COLO829 (cell line): ENCODE measurements at regions not wholly inside any gene's neighbourhood (a gene's known extent, or its start where the extent isn't known, plus 50 kb on each side); places are given as distances from the start of the nearest gene placed in this dataset.

Experiments used
- DNase-seq: peaks from one replicate; pipeline ENCODE4 v3.0.0; 2012; ENCODE audit warnings: low spot score

DNA sequence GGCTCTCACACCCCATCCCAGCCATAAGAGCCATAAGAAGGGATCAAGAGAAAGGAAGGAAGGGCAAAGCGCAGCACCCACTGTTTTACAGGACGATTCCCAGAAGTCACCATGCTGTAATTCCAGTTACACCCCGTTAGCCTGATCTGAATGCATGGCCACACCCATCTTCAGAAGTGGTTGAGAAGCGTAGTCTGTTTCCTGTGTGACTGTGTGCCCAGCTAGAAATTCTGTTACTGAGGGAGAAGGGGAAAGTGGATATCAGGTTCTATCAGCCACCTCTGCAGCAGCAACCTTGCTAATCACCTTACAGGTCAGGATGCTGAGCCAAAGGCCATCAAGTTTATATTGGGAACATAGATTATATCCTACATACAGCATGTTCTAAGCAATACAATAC lies 260.0 kb downstream of the ABHD5 start:
- DNase-seq = no peak

DNA sequence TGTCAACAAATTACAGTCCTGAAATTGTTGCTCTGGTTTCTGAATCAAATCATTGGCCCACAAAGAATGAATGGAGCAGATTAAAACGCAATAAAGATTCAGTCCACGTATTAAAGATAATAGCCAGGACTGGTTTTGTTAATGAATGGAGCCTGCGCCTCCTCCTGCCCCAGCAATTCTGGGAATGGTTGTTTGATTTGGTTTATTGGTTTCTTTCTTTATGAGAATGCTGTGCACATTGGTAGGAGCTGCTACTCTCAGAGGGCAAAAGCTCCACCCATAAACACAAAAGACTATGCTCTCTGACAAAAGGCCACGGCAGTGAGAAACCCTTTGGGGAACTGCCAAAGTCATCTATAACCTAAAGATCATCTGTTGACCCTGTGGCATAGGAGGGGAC lies 261.1 kb downstream of the ABHD5 start:
- DNase-seq = no peak

DNA sequence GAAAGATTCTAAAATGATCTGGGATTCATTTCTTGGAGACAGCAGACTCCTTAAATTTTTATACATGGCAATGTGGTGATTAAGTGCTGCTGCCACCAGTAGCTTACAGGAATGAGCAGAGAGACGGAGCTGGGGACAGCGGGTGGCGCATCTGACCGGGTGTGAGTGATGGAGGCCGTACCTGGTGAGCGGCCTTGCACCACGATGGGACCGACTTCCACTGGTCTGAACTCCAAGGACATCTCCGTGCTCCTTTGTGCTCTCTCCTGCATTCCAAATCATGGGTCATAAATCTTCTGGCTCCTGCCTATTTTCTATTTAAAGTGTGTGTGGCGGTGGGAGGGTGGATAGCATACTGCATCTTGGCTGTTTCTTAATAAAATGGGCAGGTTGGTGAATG lies 262.6 kb downstream of the ABHD5 start:
- DNase-seq = no peak

DNA sequence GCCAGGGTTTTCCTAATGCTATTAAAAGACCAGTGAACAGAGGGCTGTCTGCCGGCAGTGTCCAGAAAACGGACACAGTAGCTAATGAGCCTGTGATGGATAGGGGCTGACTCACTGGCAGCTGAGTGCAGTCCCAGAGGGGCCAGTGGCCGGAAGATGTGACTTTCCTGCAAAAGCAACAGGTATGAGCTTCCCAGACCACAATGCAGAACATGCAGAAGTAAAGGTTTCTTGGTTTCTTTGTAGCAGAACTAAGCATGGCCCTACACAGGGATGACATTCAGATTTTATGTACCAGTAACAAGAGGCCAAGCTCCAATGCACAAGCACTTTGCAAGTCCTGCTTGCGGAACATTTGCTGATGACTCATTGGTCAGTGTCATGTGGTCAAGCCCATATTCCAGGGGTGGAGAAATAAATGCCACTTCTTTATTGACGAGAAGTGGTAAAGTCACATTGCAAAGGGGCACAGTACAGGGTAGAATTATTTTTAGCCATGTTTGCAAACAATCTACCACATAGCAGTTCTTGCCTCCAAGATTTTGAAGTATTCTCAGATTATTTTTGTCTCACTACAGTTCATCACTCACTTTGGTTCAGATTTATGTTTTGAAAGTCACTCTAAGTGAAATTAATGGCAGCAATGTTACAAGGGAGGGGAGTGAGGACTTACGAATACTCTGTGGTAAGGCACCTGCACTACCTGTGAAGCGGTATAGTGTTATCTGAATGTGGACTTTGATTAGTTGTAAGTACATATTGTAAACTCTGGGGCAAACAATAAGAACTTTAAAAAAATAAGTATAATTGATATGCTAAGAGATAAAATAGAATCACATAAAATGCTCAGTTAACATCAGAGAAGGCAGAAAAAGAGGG lies 263.3 kb downstream of the ABHD5 start:
- peak; percentile 83 for DNase-seq

DNA sequence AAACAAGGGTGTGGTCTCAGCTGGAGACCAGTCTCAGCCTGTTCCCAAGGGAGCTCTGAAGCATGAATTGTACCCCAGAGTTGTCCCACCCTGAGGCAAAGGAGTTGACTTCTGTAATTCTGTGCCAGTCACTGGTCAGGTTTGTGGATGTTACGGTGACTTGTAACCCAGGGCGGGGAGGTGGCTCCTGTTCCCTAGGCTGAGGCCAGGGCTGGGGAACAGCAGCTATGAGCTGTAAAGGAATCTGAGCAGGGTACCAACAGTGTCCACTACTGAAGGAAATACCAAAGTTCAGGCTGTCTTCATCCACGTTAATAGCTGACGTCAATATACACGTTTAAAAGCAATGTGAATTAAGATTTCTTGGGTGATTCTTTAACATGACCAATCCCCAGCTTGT lies 266.2 kb downstream of the ABHD5 start:
- DNase-seq = no peak

- DNase-seq = no peak
Measured at GRCh38 chr3:43957553-43957952, 266.8 kb downstream of the ABHD5 start.

GRCh38 chr3:43958005-43958770 lies 267.4 kb downstream of the ABHD5 start:
- DNase-seq = no peak

DNA sequence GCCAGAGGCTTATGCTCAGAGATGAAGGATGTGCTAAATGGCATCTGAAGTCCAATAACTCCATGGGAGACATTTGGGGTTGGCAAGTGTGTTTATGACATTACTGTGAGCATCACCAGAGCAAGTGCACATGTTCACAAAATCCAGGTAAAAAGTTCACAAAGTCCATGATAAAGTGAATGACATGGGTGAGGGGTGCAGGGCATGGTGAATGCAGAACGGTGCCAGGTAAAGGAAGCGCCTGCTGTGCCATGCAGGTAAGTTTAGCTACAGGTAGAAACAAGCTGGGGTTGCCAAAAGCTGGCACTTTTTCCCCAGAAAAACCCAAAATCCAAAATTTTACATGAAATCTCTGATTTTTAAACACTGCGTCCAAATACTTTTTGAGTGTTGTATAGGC lies 268.2 kb downstream of the ABHD5 start:
- no peak for DNase-seq

GRCh38 chr3:43959498-43960447 lies 269.0 kb downstream of the ABHD5 start:
- no peak for DNase-seq

GRCh38 chr3:43960448-43960840 lies 269.7 kb downstream of the ABHD5 start:
- no peak for DNase-seq

- DNase-seq = no peak
Measured at GRCh38 chr3:43962043-43962442, 271.3 kb downstream of the ABHD5 start.

DNA sequence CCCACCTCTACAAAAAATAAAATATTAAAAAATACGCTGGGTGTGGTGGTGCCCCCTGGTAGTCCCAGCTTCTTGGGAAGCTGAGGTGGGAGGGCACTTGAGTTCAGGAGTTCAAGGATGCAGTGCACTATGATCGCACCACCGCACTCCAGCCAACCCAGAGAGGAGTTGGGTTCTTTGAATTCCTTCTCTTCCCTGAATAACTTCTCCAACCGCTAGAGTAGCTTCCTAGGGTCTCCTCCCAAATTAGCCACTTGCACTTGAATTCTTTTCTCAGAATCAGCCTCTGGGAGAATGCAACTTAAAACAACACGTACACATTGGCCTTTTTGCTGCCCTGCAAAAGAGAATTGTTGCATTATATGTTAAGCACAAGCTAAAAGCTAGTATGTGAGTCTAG lies 272.5 kb downstream of the ABHD5 start:
- DNase-seq = no peak

- no peak for DNase-seq
Measured at GRCh38 chr3:43964640-43965039, 273.9 kb downstream of the ABHD5 start.

DNA sequence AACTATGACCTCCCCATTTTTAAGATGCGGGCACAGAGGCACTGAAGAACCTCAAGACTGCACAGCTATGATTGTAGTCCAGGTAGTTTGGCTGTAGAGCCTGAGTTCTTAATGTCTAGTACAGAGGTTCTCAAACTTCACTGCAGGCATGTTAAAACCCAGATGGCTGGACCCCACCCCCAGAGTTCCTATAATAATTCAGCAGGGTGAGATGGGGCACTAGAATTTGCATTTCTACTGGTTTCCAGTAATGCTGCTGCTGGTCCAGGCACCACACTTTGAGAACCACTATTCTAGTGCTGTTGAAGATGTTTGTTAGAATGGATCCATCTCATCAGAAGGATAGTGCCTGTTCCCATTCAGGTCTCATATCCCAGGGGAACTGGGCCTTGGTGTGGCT lies 274.9 kb downstream of the ABHD5 start:
- no peak for DNase-seq

DNA sequence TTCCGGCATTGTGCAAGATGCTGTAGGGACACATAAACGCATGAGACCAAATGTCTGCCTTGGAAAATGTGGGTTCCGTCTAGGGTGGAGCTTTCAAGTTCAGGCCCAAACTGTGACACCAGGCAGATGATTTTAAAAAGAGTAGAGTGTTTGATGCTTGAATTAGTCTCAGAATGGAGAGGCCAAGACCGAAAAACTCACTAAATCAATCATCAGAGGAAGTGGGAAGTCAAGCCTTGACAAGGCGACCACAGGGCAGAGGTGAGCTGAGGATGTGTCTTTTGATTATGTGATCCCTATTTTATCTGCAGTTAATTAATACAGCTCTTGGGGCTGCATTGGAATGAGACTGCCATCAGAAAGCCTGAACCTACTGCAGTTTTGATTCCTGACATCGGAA lies 275.4 kb downstream of the ABHD5 start:
- no peak for DNase-seq

GRCh38 chr3:43966530-43966929 lies 275.2 kb upstream of the TOPAZ1 start:
- DNase-seq = no peak

- no peak for DNase-seq
Measured at GRCh38 chr3:43968465-43968864, 273.2 kb upstream of the TOPAZ1 start.

DNA sequence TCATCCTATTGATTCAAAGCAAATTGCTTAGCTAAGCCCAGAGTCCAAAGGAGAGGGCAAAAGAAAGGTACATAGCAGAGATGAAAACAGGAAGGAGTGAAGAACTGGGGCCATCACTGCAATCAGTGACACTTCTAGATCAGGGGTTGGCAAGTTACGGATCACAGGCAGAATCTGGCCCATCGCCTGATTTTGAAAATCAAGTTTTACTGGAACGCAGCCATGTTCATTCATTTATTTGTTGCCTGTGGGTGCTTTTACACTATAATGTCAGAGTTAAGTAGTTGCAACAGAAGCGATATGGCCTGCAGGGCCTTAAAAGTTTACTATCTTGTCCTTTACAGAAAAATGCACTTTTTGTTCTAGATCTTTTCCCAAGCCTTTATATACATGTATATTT lies 271.7 kb upstream of the TOPAZ1 start:
- no peak for DNase-seq

GRCh38 chr3:43970351-43970750 lies 271.3 kb upstream of the TOPAZ1 start:
- DNase-seq = peak; percentile 62

- peak; percentile 21 for DNase-seq
Measured at GRCh38 chr3:43970920-43971319, 270.8 kb upstream of the TOPAZ1 start.

GRCh38 chr3:43971486-43971885 lies 270.2 kb upstream of the TOPAZ1 start:
- DNase-seq = no peak

- no peak for DNase-seq
Measured at GRCh38 chr3:43978708-43979107, 263.0 kb upstream of the TOPAZ1 start.
